ENCODE measurements at regions not wholly inside any gene's neighbourhood (a gene's known extent, or its start where the extent isn't known, plus 50 kb on each side); places are given as distances from the start of the nearest gene placed in this dataset.
"Not testable (repeated sequence)": the region's sequence is repeated elsewhere in the genome, so short reads cannot be mapped to it uniquely, and the experiment has no call there.

DNA sequence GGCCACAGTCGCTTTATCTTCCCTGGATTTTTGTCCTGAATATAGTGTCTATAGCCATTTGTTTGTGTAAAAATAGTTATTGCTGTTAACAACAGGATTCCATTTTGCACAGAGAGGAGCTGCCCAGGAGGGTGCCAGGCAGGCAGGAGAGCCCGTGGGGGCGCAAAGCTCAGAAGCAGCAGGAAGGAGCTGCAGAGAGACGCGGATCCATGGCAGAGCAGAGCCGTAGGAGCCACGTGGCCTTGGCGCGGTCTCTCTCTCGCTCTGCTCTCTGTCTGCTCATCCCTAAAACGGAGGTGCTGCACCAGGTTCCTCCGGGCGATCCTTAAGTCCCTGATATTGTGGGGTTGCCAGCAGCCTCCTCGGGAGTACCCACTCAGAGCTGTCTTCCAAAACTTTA lies 185.3 kb upstream of the MYT1L start:
- no peak for DNase-seq

DNA sequence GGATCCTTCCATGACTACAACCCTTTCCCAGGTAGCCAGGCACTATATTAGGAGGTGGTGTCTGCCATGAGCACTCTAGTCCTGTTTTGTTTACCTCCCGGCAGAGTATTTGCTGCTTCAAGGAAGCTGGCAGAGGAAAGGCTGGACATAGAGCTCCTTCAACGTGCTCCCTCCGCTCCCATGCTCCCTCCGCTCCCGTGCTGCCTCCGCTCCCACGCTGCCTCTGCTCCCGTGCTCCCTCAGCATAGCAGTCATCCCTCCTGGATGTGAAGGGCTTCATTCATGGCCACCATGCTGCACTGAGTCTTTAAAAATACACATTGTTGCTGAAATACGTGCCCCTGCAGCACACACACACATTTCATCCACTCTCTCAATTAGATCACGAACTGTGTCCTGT lies 181.9 kb upstream of the MYT1L start:
- no peak for DNase-seq

DNA sequence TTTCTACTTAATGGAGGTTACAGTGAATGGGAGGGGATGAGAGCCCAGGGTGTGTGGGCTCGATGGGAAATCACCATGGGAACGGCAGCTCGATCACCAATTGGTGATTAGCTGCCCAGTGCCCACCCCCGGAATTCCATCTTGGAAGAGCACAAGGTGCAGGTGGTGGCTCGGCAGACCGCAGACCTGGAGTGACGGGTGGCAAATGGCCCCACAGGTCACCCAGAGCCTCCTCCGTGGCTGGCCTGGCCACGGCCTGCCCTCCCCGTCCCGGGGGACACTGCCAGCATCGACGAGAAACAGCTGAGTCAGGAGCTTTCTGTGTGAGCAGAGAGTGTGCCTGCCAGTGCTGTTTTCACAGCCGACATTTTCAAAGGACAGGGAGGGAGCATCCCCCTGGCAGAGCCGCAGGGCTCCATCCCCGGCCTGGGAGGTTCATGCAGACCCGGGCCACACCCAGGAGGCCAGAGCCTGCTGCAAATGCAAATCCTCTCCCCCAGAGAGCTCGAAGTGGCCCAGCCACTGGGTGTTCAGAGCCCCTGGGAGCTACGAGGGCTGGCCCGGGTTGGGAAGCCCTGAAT lies 176.4 kb upstream of the MYT1L start:
- no peak for DNase-seq

DNA sequence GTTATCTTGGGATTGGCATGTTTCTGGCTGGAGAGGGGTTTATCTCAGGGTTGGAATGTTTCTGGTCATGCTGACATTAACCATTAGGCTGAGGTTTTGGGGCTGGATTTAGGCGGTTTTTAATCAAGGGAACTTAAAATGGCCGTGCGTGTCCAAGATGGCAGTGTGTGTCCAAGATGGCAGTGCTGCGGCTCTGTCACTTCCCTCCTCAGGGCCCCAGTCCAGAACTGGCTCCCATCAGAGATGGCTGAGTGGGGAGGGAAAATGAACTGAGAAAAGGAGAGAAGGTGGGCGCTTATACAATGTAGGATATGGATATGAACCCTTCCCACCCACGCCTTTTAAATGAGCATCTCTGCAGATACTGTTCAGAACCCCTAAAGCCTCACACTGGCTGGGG lies 175.5 kb upstream of the MYT1L start:
- DNase-seq, result no peak

DNA sequence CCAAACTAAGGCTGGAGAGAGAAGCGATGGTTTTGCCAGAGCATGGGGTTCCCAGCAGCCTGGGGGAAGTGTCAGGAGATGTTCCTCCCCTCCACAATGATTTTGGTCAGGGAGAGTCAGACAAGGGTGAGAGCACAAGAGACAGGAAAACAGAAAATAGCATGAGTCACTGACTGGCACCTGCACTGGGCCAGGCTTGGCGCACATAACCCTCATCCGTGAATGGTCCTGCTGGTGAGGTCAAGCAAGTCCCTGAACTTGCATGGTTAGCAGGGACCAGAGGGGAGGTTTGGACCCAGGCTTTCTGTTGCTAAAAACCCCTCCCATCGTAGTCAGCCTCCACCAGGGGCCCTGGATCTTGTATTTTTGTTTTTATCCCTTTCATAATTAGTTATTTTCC lies 174.5 kb upstream of the MYT1L start:
- DNase-seq, result no peak

DNA sequence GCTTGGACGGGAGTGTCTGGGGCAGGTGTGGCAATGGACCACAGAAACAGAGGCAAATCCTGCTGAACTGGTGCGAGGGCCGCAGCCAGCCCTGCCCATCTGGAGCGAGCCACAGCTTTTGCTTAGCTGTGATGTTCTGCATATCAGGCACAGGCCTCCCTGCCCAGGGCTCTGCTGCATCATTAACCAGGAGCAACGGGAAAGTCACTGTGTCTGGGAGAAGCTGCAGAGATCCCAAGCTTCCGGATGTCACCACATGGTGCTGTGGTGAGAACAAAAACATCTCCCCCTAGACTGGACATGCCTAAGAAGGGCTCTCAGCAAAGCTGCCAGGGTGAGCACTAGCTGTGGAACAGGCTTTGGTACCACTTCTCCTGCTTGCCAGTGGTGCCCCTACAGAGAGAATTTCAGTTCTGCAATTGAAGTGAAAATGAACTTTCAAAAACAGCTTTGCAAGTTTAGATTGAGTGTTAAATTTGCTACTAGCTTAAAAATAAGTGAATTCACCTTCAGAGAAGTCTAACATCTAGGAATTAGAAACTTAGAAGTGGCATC lies 172.9 kb upstream of the MYT1L start:
- no peak for DNase-seq

DNA sequence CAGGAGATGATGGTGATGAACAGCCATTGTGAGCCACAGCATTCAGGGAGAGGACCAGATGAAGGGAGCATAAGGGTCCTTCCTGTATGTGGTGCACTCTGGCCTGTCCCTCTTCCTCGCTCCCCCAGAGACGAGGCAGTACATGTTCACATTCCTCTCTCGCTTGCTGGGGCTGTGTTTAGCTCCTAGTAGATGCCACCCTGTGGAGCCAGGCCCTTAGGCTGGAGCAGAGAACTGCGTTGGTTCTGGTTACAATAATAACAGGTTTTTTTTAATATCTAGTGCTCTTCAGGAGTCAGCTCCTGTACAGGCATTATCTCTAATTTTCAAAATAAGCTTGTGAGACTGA lies 171.1 kb upstream of the MYT1L start:
- DNase-seq, result no peak

DNA sequence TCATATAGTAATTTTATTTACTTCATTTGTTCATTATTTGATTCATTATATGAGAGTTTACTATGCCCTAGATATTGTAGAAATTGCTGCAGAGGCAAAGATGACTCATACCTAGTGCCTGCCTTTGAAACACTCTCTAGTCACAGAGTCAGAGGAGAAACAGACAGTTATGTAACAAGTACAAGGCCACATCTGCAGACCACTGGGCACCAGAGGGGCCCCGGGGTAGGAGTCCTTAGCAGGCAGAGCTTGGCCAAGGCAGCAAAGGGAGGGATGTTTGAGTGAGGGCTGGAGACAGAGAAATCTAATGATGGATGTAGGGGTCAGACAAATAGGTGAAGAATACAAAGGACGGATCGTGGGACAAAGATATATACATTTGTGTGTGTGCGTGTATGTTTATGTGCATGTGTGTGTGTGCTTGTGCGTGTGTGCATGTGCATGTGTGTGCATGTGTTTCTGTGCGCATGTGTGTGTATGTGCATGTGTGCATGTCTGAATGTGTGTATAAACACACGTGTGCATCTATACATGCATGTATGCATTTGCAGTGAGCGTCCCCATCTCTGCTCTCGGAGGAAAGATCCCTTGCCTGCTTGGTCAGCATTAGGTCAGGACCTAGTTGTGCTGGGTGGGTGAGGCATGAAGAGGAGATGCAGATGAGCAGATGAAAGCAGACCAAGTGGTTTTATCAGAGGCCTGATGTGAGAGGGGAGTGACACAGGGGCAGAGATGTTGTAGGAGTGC lies 170.6 kb upstream of the MYT1L start:
- DNase-seq, result no peak

DNA sequence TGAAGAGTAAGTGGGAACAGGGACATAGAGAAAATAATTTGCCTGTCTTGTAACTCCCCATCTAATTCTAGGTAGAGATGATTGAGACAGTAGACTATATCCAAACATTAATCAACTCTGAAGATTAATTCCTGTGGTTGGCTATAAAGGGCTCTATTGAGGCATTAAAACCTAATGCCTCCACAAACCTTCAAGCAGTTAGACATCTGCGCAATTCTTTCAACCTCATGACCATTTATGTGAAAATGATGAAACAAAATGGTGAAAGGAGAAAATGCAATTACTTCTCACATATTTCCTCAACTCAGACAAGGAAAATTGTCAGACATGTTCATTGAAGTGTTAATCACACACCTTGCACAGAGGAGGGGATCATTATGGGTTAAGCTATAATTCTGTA lies 164.5 kb upstream of the MYT1L start:
- no peak for DNase-seq

DNA sequence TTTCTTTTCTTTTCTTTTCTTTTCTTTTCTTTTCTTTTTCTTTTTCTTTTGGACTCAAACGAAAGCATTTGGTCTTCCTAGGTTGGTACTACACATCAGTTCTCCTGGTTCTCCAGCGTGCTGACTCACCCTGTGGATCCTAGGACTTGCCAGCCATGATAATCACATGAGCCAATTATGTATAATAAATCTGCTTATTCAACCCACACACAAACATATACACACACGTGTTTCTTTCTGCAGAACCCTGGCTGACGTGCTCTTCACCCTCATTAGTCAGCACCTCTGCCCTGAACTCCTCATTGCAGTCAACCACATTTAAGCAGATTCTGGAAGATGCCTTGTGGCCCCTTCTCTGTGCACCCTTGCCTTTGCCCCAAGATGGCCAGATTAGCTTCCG lies 162.4 kb upstream of the MYT1L start:
- no peak for DNase-seq

DNA sequence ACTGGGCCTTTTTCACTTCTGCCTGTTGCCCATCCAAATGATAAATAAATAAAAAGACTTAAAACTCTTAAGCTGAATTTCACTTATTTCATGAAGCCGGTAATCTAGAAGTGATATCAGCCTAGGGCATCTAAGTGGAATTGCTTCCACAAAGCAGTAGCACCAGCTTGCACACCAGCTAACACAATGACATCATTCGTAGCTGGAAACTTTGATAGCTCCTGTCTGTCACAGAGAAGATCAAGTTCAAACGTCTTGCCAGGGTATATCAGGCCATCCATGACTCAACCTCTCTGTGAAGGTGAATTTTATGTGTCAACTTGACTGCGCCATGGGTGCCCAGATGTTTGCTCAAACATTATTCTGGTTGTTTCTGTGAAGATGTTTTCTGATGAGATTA lies 161.7 kb upstream of the MYT1L start:
- no peak for DNase-seq

DNA sequence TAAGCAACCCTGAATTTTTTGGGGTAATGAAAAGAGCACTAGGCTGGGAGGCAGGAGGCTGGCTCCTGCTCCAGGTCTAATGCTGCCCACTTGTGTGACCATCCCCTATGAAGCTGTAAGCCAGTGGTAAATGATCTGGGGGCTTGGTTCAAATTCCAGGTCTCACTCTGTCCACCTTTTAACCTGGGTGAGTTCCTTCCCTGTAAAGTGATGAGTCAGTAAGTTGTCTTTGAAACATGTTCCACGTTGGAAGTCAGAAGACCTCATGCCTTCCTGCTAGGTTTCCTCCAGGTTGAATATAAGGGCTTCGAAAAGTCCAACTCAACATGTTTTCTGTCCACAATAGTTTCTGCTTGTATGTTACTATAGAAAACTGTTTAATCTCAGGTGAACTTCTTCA lies 160.9 kb upstream of the MYT1L start:
- no peak for DNase-seq

DNA sequence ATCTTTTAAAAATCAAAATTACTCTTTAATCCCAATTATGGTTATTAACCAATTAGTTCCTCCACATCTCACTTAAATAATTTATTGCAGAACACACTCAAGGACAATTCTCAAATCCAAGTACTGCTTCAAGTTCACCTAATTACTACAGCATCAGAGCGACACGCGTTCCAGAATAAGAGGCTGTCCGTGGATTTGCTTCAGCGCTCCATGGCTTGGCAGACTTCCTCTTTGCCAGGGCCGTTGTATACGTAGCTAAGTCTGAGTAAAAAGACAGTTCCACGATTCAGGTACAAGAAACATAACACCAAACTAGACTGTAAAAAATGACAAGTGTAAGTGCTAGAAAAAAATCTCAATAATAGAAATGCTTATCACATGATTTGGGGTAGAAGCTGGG lies 153.2 kb upstream of the MYT1L start:
- no peak for DNase-seq

DNA sequence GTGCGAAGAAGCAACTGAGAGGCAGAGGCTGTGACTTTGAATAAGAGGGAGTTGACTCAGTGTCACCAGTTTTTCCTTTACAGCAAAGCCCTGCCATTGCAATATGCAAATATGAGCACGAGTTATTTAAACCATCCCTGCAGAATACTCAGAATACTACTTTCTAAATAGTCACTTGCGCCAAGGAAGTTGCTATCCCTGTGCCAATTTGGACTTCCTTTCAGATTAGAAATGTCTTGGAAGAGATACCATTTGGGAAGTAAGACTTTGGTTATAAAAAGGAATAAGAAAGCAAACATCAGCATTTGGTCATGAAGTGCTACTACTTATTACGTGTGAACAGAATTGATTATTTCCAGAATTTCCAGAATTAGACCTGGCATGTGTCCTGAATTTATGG lies 151.8 kb upstream of the MYT1L start:
- no peak for DNase-seq

DNA sequence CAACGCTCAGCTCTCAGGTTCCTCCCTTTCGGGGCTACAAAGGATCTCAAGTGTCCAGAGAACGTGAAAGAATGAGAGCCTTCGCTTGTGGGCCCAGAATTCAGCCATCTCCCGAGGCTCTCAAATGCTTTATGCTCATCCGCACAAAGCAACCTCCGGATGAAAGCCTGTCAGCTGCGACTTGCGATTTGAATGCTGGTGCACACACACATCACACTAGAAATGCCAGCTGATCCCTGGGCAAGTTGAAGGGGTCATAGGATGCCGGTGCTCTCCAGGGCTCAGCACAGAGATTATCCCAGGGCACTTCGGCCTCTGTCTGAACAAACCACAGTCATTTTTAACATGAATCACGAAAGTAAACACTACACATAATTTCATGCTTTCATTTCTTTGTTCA lies 141.8 kb upstream of the MYT1L start:
- no peak for DNase-seq

DNA sequence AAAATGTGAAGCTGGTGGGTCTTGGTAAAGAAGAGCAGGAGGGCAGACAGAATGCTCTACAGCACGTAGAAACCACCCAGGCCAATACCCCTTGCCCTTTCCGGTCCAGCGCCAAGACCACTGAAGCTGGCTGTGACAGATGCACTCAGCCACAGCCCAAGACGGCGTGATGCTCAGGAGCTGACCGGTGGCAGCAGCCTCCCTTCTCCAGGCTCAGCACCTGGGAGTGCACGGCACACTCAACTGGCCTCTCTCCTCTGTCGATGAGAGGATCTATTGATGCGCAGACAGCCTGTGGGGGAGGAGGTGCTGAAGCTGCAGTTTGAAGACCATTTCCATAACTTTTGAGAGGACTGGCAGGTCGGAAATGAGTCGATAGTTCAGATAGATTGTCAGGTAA lies 141.0 kb upstream of the MYT1L start:
- DNase-seq, result no peak

DNA sequence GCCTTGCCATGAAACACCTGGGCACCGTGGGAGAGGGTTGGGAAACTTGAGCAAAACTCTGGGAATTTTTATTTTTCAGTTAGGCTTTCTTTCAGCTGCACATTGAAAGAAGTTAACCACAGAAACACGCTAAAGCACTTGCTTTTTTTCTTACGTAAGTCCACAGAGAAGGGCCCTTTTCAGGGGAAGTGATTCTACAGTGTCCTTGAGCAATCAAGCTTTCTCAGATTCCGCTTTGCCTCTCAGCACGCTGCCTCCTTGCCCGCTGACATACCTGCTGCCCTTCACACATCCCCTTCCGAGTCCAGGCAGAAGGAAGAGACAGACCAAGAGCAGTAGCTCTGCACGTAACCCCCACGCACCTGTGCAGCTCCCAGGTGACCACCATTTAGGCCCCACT lies 135.5 kb upstream of the MYT1L start:
- no peak for DNase-seq

DNA sequence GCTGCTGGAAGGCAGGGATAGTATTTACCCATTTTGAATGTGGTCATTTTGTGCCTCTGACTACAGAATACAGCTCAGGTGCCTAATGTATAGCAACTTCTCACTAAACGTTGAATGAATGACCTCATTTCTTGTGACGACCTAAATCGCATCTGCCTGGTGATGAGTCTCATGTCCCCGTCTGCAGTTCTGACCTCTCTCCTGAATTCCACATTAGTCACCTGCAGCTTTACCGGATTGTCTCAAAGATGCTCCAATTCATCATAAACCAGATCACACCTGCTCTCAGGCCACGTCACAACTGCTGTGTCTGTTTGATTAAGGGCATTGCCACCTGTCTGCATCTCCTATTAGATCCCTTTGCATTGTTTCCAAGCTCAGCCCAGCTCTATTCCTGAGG lies 133.6 kb upstream of the MYT1L start:
- no peak for DNase-seq

DNA sequence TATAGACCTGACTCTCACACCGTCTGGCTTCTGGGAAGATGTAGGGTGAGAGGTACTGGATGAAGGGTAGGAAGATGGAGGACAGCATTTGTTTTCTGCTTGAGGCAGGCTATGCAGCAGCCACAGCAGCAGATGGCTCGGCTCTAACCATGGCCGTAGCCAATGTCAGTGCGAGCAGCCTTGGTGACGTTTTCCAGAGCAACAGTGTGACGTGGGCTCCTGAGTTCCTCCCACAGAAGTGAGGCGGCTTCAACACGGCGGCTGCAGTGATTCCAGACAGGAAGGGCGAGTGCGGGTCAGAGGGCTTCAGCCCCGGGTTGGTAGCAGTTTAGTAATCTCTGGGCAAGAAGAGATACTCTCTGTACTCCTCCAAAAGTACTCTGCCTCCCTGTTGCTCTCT lies 133.0 kb upstream of the MYT1L start:
- no peak for DNase-seq

DNA sequence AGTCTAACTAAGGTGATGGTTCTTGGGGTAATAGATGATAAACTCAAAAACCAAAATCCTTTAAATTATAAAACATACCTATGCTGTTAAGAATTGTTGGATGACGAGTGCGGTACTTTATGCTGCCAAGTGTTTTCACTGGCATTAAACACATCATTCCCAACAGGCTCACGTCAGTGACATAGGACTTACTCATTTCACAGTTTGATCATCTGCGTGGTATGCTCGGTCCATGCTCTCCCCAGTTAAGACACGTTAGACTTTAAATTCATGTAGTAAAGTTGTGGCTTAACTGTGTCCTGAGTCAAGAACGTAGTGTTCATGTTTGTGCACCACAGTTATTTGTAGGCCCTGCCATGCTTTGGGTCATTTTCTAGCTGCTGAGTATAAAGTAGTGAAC lies 125.6 kb upstream of the MYT1L start:
- DNase-seq, result no peak

DNA sequence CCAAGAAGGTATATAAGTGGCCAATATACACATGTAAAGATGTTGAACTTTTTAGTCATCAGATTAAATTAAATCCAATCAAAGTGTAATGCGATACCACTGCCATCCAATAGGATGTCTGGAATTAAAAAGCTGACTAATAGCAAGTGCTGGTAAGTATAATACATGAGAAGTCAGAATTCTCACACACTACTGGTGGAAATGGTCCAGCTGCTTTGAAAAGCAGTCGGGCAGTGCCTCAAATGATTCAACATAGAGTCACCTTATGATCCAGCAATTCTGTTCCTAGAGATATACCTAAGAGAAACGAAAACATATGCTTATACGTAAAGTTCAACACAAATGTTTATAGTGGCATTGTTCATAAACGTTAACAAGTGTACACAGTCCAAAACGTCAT lies 124.1 kb upstream of the MYT1L start:
- no peak for DNase-seq

DNA sequence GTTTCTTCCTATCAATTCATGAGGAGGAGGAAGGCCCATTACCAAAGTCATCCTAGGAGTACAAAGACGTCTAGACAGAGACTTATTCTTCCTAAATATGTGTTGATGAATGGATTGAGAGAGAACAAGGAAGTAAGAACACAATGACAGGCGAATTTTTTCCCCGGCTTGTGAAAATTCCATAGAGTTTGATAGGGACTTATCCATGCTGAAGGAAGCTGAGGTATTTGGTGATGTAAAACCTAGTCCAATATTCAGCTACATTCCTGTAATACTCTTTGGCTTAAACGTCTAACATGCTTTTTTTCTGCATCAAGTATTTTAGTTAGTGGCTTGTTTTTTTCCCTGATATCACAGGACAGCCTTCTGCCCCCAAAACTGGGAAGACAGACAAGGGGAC lies 121.9 kb upstream of the MYT1L start:
- no peak for DNase-seq

DNA sequence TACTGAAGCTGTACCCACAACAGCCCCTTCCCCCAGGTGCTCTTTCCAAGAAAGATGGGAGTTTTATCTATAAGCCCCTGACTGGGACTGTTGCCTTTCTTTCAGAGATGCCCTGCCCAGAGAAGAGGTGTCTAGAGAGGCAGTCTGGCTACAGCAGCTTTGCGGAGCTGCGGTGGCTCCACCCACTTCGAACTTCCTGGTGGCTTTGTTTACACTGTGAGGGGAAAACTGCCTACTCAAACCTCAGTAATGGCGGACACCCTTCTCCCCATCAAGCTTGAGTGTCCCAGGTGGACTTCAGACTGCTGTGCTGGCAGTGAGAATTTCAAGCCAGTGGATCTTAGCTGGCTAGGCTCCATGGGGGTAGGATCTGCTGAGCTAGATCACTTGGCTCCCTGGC lies 120.2 kb upstream of the MYT1L start:
- not testable (repeated sequence) for DNase-seq

DNA sequence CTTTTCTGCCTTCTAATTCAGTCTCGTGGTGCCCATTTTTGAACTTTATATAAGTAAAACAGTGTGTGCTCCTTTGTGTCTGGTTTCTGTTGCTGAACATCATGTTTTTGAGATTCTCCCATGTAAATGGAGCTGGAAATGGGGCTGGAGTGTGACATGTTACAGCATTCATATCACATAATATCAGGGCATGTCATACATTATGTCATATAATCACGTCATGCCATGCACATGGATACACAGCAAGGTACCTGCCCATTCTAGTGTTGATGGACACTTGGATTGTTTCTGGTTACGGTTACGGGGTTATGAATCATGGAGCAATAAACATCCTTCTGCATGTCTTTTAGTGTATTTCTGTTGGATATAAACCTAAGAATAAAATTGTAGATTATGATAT lies 117.1 kb upstream of the MYT1L start:
- no peak for DNase-seq

DNA sequence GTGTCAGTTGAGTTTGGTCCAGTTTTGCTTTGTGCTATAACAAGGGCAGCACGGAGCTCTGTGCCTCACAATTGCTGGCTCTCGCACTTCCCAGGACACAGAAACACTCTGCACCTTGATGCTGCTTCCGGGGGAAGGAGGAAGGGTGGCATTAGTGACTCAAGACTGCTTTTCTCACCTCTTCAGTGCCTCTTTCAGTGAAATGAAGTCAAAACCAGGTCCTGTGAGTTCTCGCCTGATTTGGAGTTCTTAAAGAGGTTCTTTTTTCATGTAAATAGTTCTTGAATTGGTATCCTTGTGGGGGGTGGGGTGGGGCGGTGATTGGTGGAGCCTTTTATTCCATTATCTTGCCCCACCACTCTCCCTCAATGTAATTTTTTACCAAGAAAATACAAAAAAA lies 91.5 kb upstream of the MYT1L start:
- no peak for DNase-seq
